ENCODE measurements at regions not wholly inside any gene's neighbourhood (a gene's known extent, or its start where the extent isn't known, plus 50 kb on each side); places are given as distances from the start of the nearest gene placed in this dataset.

DNA sequence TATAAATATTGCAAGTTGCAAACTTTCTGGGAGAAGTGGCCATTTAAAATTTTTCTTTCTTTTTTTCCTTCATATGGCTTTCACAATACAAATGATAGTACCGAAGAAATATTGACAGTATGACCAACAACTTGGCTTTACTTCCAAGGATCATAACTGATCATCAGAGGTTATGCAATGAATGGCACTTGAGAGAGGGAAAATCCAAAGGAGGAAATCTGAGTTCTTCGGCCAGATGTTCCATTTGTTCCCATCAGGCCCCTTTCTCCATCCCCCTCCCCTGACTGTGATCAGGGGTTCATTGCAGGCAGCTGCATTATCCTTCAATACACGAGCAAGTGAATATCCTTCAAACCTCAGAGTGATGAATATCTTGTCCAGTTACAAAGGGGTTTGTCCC lies 130.0 kb upstream of the UST start:
- Histone ChIP-seq H3K79me2 (ENCODE audit: control insufficient read depth in 1 of 2, insufficient read depth in 2 of 2, low read length in 2 of 2) (no peaks in the 10 kb centered on the region), H3K9me3 (ENCODE audit: insufficient read depth in 2 of 2, low read depth in 1 of 2, low read length in 1 of 2) (no peaks in the 10 kb centered on the region), H3K4me3 (ENCODE audit: extremely low read depth in 1 of 4, insufficient read depth in 2 of 4, low read depth in 3 of 4, low read length in 4 of 4) (no peak overlapping the region), H3K4me2 (ENCODE audit: insufficient read depth in 1 of 2, low read depth in 2 of 2, low read length in 2 of 2) (no peak overlapping the region), H4K8ac (ENCODE audit: extremely low read depth, insufficient read depth, low read length) (no peak overlapping the region), H2BK120ac (replicated peaks; ENCODE audit: low read depth, low read length) (no peak overlapping the region), H3K79me1 (ENCODE audit: low read depth, low read length) (no peaks in the 10 kb centered on the region), H2BK5ac (ENCODE audit: low read depth, low read length) (no peak overlapping the region), H3K4ac (replicated peaks; ENCODE audit: insufficient read length, low read depth, low read length) (no peak overlapping the region), H2AK5ac (ENCODE audit: low read depth, low read length) (no peak overlapping the region), H3K23ac (ENCODE audit: insufficient read length) (no peak overlapping the region), H4K91ac (replicated peaks; ENCODE audit: insufficient read length, low read length) (no peak overlapping the region), H4K20me1 (replicated peaks in 1 of 2; ENCODE audit: control insufficient read depth in 1 of 2, insufficient read depth in 2 of 2, low read length in 2 of 2) (no peaks in the 10 kb centered on the region), H3K27ac (ENCODE audit: low read depth, low read length) (no peak overlapping the region), H2BK20ac (ENCODE audit: low read length) (no peak overlapping the region), H2AFZ (ENCODE audit: low read length) (no peak overlapping the region), H3K9ac (replicated peaks in 1 of 4; ENCODE audit: extremely low read depth in 1 of 4, low read depth in 3 of 4, low read length in 3 of 4) (no peak overlapping the region), H3K4me1 (replicated peaks in 1 of 4; ENCODE audit: control insufficient read depth in 3 of 4, insufficient read depth in 4 of 4, low read length in 3 of 4) (peaks cover 0 to 3% (median 0%) of the 10 kb centered on the region in 4 experiments; a peak in 2 of 7 replicates), H4K5ac (ENCODE audit: insufficient read length, low read depth, low read length) (no peak overlapping the region), H3K56ac (replicated peaks; ENCODE audit: insufficient read length, low read depth, low read length) (no peak overlapping the region), H2BK12ac (ENCODE audit: low read depth, low read length) (no peak overlapping the region), H3K23me2 (ENCODE audit: low read depth, low read length) (no peaks in the 10 kb centered on the region), H3K18ac (ENCODE audit: extremely low read depth, low read length) (no peak overlapping the region), H3K14ac (ENCODE audit: insufficient read length) (no peak overlapping the region), H3K36me3 (ENCODE audit: control insufficient read depth in 2 of 4, insufficient read depth in 4 of 4, low read length in 3 of 4) (no peaks in the 10 kb centered on the region), H3K27me3 (replicated peaks in 1 of 4; ENCODE audit: control insufficient read depth in 3 of 4, extremely low read depth in 1 of 4, insufficient read depth in 3 of 4, low read length in 3 of 4) (no peaks in the 10 kb centered on the region), H2BK15ac (ENCODE audit: low read length) (no peak overlapping the region)
- CTCF ChIA-PET (ENCODE audit: partially characterized antibody), result interaction anchor here (5.4 kb wide), 1 partner anchor 39 kb away, joined by 21 read pairs; no protein-coding TSS in a partner anchor
- no peak for DNase-seq (ENCODE audit: low read depth in 1 of 2, low spot score in 2 of 2)
- POLR2A ChIA-PET (ENCODE audit: partially characterized antibody), result no interaction called here
- 86% methylated on average over 3 of the region's 3 CpGs; no CpG with 5 or more reads in 1 of the 2 experiments for WGBS, 2 experiments (ENCODE audit: extremely low coverage in 1 of 2, insufficient coverage in 1 of 2, insufficient read length in 1 of 2, insufficient replicate concordance in 2 of 2, low coverage in 1 of 2, low lambda C conversion rate in 2 of 2, missing lambda C conversion rate in 1 of 2)
- FAIRE-seq, result no peak
- TF ChIP-seq, protein P1, sequence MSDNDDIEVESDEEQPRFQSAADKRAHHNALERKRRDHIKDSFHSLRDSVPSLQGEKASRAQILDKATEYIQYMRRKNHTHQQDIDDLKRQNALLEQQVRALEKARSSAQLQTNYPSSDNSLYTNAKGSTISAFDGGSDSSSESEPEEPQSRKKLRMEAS (IDR thresholded peaks at IDR 0.05), result no peak
- no peak for TF ChIP-seq YY1 (IDR thresholded peaks at IDR 0.05; ENCODE audit: low read depth, low read length)
- TF ChIP-seq RBBP5 (IDR thresholded peaks at IDR 0.05; ENCODE audit: borderline replicate concordance, low read depth, low read length), result no peak
- no peak for TF ChIP-seq TAF1 (IDR thresholded peaks at IDR 0.05; ENCODE audit: low read depth, low read length)
- TF ChIP-seq TAF7 (optimal IDR thresholded peaks at IDR 0.05; ENCODE audit: borderline replicate concordance, low read depth, low read length), result no peak
- no peak for TF ChIP-seq POLR2A (IDR thresholded peaks at IDR 0.05; ENCODE audit: control extremely low read depth in 1 of 2, low read depth in 2 of 2, low read length in 2 of 2)
- TF ChIP-seq SP2 (IDR thresholded peaks at IDR 0.05; ENCODE audit: low read length), result no peak
- no peak for TF ChIP-seq GTF2F1 (IDR thresholded peaks at IDR 0.05; ENCODE audit: borderline replicate concordance, low read depth, low read length)
- TF ChIP-seq POLR2AphosphoS5 (IDR thresholded peaks at IDR 0.05; ENCODE audit: low read depth, low read length), result no peak
- TF ChIP-seq EZH2 (IDR thresholded peaks at IDR 0.05; ENCODE audit: low read depth, low read length, severe bottlenecking), result no peak
- TF ChIP-seq SIN3A (conservative IDR thresholded peaks at IDR 0.05 in 1 of 2, IDR thresholded peaks at IDR 0.05 in 1 of 2; ENCODE audit: low read depth in 1 of 2, low read length in 2 of 2), result no peak
- TF ChIP-seq POU5F1 (IDR thresholded peaks at IDR 0.05; ENCODE audit: low read depth, low read length), result no peak
- TF ChIP-seq FOSL1 (IDR thresholded peaks at IDR 0.05; ENCODE audit: insufficient read depth, low read depth, low read length), result no peak
- no peak for TF ChIP-seq KDM4A (IDR thresholded peaks at IDR 0.05; ENCODE audit: low read depth, low read length, severe bottlenecking)
- TF ChIP-seq CTBP2 (IDR thresholded peaks at IDR 0.05; ENCODE audit: borderline replicate concordance, insufficient read depth, insufficient read length, low read length), result no peak

Data from H1 (cell line).